Lower lobe of right lung (tissue), 2 donors: ENCODE measurements at regions not wholly inside any gene's neighbourhood (a gene's known extent, or its start where the extent isn't known, plus 50 kb on each side); places are given as distances from the start of the nearest gene placed in this dataset.

ENCODE experiments used
- ATAC-seq, 2 donors: fragments of 200-7000 bp; cut with Tn5 transposase; one replicate each; pipeline ENCODE4 v1.9.1; 2020 to 2022; ENCODE audit warnings: mild to moderate bottlenecking in 2 of 2, moderate library complexity in 2 of 2
- DNase-seq: peaks from one replicate; pipeline ENCODE4 v3.0.0-alpha.2; 2020
- H3K27ac ChIP-seq: fragments of 200-600 bp; one replicate; pipeline ENCODE4 v1.8.0; 2022
- H3K27me3 ChIP-seq: fragments of 200-600 bp; one replicate; pipeline ENCODE4 v1.8.0; 2022; ENCODE audit warnings: low read depth
- H3K36me3 ChIP-seq: fragments of 200-600 bp; one replicate; pipeline ENCODE4 v1.8.0; 2022; ENCODE audit warnings: mild to moderate bottlenecking
- H3K4me1 ChIP-seq: fragments of 200-600 bp; one replicate; pipeline ENCODE4 v1.8.0; 2022
- H3K4me3 ChIP-seq: fragments of 200-600 bp; one replicate; pipeline ENCODE4 v1.8.0; 2022; ENCODE audit warnings: mild to moderate bottlenecking
- H3K9me3 ChIP-seq: fragments of 200-600 bp; one replicate; pipeline ENCODE4 v1.8.0; 2022
- CTCF ChIP-seq: fragments of 200-600 bp; IDR thresholded peaks from one replicate; pipeline ENCODE4 v1.8.0; 2022; ENCODE audit warnings: antibody characterized with exemption, mild to moderate bottlenecking
- intact Hi-C: fragments of 100-400 bp; cut with DNase I; formaldehyde crosslinking; loops from one replicate; pipeline ENCODE4 v1.11.0; 2022
- donor health status: DM: no; HTN: yes; CAD: no; lungs with severe emphysema.

- no peak for TF ChIP-seq CTCF
- intact Hi-C loops = no loop called here
- no peaks in the 10 kb centered on the region for H3K36me3 ChIP-seq
These were observed 196.6 kb downstream of the CYP26B1 start for GRCh38 chr2:71951083-71951468.

GRCh38 chr2:71950256-71951082 is 197.2 kb downstream of the CYP26B1 start:
- ATAC-seq (peak in 1 of 2 donors; percentile 68), DNase-seq (no peak)
- Histone ChIP-seq H3K27me3 (no peaks in the 10 kb centered on the region), H3K4me3 (no peak overlapping the region), H3K9me3 (no peaks in the 10 kb centered on the region), H3K27ac (no peak overlapping the region), H3K36me3 (no peaks in the 10 kb centered on the region), H3K4me1 (peaks cover 5% of the 10 kb centered on the region)
- intact Hi-C loops = no loop called here
- no peak for TF ChIP-seq CTCF

More at GRCh38 chr2:71951083-71951468, 196.6 kb downstream of the CYP26B1 start:
- Histone ChIP-seq H3K27me3 (no peaks in the 10 kb centered on the region), H3K4me3 (no peak overlapping the region), H3K9me3 (no peaks in the 10 kb centered on the region), H3K4me1 (peaks cover 5% of the 10 kb centered on the region), H3K27ac (no peak overlapping the region)
- no peak for DNase-seq
- ATAC-seq = no peak

- intact Hi-C loops = no loop called here
- no peak for ATAC-seq
- no peak for TF ChIP-seq CTCF
- Histone ChIP-seq H3K36me3 (no peaks in the 10 kb centered on the region), H3K27me3 (no peaks in the 10 kb centered on the region), H3K27ac (no peak overlapping the region), H3K4me1 (peaks cover 5% of the 10 kb centered on the region), H3K4me3 (no peak overlapping the region), H3K9me3 (no peaks in the 10 kb centered on the region)
- DNase-seq = no peak
These were observed 198.2 kb downstream of the CYP26B1 start for GRCh38 chr2:71949537-71949798.

- Histone ChIP-seq H3K4me3 (no peak overlapping the region), H3K36me3 (no peaks in the 10 kb centered on the region), H3K9me3 (no peaks in the 10 kb centered on the region), H3K27ac (no peak overlapping the region), H3K27me3 (no peaks in the 10 kb centered on the region), H3K4me1 (peaks cover 5% of the 10 kb centered on the region)
- TF ChIP-seq CTCF = no peak
- DNase-seq (no peak), ATAC-seq (peak; percentile 22 to 37)
- intact Hi-C loops = no loop called here
These were observed 198.7 kb downstream of the CYP26B1 start for GRCh38 chr2:71948781-71949536.

- no peak overlapping the region for H3K4me3 ChIP-seq
- ATAC-seq (no peak), DNase-seq (no peak)
- no peaks in the 10 kb centered on the region for H3K36me3 ChIP-seq
- TF ChIP-seq CTCF = no peak
- no peaks in the 10 kb centered on the region for H3K9me3 ChIP-seq
- peaks cover 5% of the 10 kb centered on the region for H3K4me1 ChIP-seq
- intact Hi-C loops = no loop called here
- H3K27ac ChIP-seq = no peak overlapping the region
- no peaks in the 10 kb centered on the region for H3K27me3 ChIP-seq
These were observed 199.9 kb downstream of the CYP26B1 start for GRCh38 chr2:71947809-71948208.
